CD14-positive monocyte (primary cell): ENCODE measurements at regions not wholly inside any gene's neighbourhood (a gene's known extent, or its start where the extent isn't known, plus 50 kb on each side); places are given as distances from the start of the nearest gene placed in this dataset.

ENCODE experiments used
- DNase-seq, 3 donors: peaks; one replicate each; pipeline ENCODE4 v3.0.0-alpha.2; 2011 to 2022
- H2AFZ ChIP-seq: 2 replicates; pipeline ENCODE4 v1.6.0; 2012; ENCODE audit warnings: mild to moderate bottlenecking, low read depth, low read length, inconsistent platforms; ENCODE audit not compliant: insufficient read depth, poor library complexity, severe bottlenecking
- H3K27ac ChIP-seq, 2 donors: 1 replicate in 1 of 2; 2 replicates in 1 of 2; pipeline ENCODE4 v1.5.1; 2012 to 2013; ENCODE audit warnings: low read length in 2 of 2, control low read depth in 1 of 2, inconsistent platforms in 1 of 2, low read depth in 1 of 2, mild to moderate bottlenecking in 1 of 2
- H3K27me3 ChIP-seq, 2 donors: one replicate each; pipeline versions ENCODE4 v1.6.0 to v1.6.1; 2011 to 2013; ENCODE audit warnings: low read length in 2 of 2; ENCODE audit not compliant: control insufficient read depth in 2 of 2, insufficient read depth in 2 of 2
- H3K36me3 ChIP-seq, 2 donors: replicated peaks in 1 of 2; 1 replicate in 1 of 2; 2 replicates in 1 of 2; pipeline versions ENCODE4 v1.5.1 to v1.6.1; 2012 to 2013; ENCODE audit warnings: low read length in 2 of 2, control low read depth in 1 of 2, inconsistent platforms in 1 of 2, mild to moderate bottlenecking in 1 of 2; ENCODE audit not compliant: insufficient read depth in 2 of 2, control insufficient read depth in 1 of 2
- H3K4me1 ChIP-seq, 2 donors: 1 replicate in 1 of 2; 2 replicates in 1 of 2; pipeline versions ENCODE4 v1.5.1 to v1.6.1; 2012 to 2013; ENCODE audit warnings: low read length in 2 of 2, control low read depth in 1 of 2, inconsistent platforms in 1 of 2, mild to moderate bottlenecking in 1 of 2, moderate library complexity in 1 of 2; ENCODE audit not compliant: insufficient read depth in 2 of 2, control insufficient read depth in 1 of 2
- H3K4me2 ChIP-seq: replicated peaks from 2 replicates; pipeline ENCODE3; 2012; ENCODE audit warnings: low read length, moderate library complexity, mild to moderate bottlenecking; ENCODE audit not compliant: poor library complexity, severe bottlenecking; ENCODE audit errors: extremely low read depth
- H3K4me3 ChIP-seq, 3 experiments: fragments of 200-600 bp in 1 of 3; sonication (generic) in 1 of 3; replicated peaks in 1 of 3; 1 replicate in 2 of 3; 2 replicates in 1 of 3; pipeline ENCODE4 v1.5.1; 2011 to 2013; ENCODE audit warnings: low read length in 3 of 3, mild to moderate bottlenecking in 3 of 3, control low read depth in 2 of 3, low read depth in 2 of 3, inconsistent platforms in 1 of 3, moderate library complexity in 1 of 3
- H3K79me2 ChIP-seq: 2 replicates; pipeline ENCODE4 v1.6.0; 2012; ENCODE audit warnings: mild to moderate bottlenecking, control low read depth, inconsistent platforms, low read length, moderate library complexity; ENCODE audit not compliant: insufficient read depth
- H3K9ac ChIP-seq: 2 replicates; pipeline ENCODE4 v1.6.0; 2017; ENCODE audit warnings: low read length, mild to moderate bottlenecking; ENCODE audit not compliant: insufficient read depth, poor library complexity, severe bottlenecking
- H3K9me3 ChIP-seq, 2 donors: replicated peaks in 1 of 2; 1 replicate in 1 of 2; 2 replicates in 1 of 2; pipeline versions ENCODE4 v1.5.1 to v1.6.1; 2012 to 2013; ENCODE audit warnings: low read length in 2 of 2, control low read depth in 1 of 2; ENCODE audit not compliant: control insufficient read depth in 1 of 2, insufficient read depth in 1 of 2
- H4K20me1 ChIP-seq: 2 replicates; pipeline ENCODE4 v1.6.0; 2012; ENCODE audit warnings: mild to moderate bottlenecking, low read length, control low read depth, moderate library complexity; ENCODE audit not compliant: insufficient read depth
- H3K27ac Mint-ChIP-seq, 7 donors: one replicate each; pipeline ENCODE4 v1.8.0; 2020; ENCODE audit warnings: mild to moderate bottlenecking in 7 of 7, mixed read lengths in 7 of 7, moderate library complexity in 6 of 7, inconsistent platforms in 2 of 7
- H3K27me3 Mint-ChIP-seq, 3 donors: one replicate each; pipeline ENCODE4 v1.8.0; 2021 to 2022; ENCODE audit warnings: low read depth in 3 of 3, mild to moderate bottlenecking in 3 of 3, mixed read lengths in 3 of 3, moderate library complexity in 3 of 3, inconsistent platforms in 1 of 3
- H3K36me3 Mint-ChIP-seq, 2 donors: one replicate each; pipeline ENCODE4 v1.8.0; 2020; ENCODE audit warnings: mixed read lengths in 2 of 2, inconsistent platforms in 1 of 2, mild to moderate bottlenecking in 1 of 2
- H3K4me1 Mint-ChIP-seq: one replicate; pipeline ENCODE4 v1.8.0; 2020; ENCODE audit warnings: mild to moderate bottlenecking, mixed read lengths
- H3K4me3 Mint-ChIP-seq, 2 donors: one replicate each; pipeline ENCODE4 v1.8.0; 2020; ENCODE audit warnings: mild to moderate bottlenecking in 2 of 2, mixed read lengths in 2 of 2, moderate library complexity in 1 of 2
- H3K9me3 Mint-ChIP-seq, 7 donors: one replicate each; pipeline ENCODE4 v1.8.0; 2020 to 2022; ENCODE audit warnings: mixed read lengths in 7 of 7, mild to moderate bottlenecking in 6 of 7, moderate library complexity in 6 of 7, inconsistent platforms in 2 of 7
- WGBS: methylation state at CpG from one replicate; pipeline ENCODE4 v1.1.5; 2013; ENCODE audit warnings: missing lambda C conversion rate; ENCODE audit not compliant: insufficient coverage; 5-methylcytosine and 5-hydroxymethylcytosine counted together
- intact Hi-C, 2 donors: fragments of 100-400 bp; cut with micrococcal nuclease; formaldehyde crosslinking; loops; one replicate each; pipeline versions ENCODE4 v1.15.0 to v1.15.1; 2023
- TF ChIP-seq, protein P1 (sequence below): fragments of 200-600 bp; IDR thresholded peaks from one replicate; pipeline ENCODE4 v1.8.0; 2022; ENCODE audit warnings: antibody characterized with exemption, mild to moderate bottlenecking

DNA sequence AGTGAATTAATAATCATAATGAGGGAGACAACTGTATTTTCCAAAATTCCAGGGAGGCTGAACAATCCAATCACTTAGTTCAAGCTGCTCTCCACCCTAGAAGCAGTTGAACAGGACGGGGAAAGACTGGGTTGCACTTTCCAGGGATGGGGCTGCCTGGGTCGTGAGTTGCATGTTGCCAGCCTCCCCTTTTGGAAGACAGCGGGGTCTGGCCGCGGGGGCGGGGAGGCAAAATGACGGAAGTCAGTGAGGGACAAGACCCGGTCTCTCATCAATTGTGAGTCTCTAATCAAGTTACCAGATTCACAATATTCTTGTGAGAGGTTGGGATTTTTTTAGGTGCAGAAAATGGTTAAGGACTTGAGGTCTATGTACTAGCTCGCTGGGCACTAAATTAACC lies 484.1 kb downstream of the ZSWIM6 start:
- no peak overlapping the region for H2AFZ ChIP-seq

DNA sequence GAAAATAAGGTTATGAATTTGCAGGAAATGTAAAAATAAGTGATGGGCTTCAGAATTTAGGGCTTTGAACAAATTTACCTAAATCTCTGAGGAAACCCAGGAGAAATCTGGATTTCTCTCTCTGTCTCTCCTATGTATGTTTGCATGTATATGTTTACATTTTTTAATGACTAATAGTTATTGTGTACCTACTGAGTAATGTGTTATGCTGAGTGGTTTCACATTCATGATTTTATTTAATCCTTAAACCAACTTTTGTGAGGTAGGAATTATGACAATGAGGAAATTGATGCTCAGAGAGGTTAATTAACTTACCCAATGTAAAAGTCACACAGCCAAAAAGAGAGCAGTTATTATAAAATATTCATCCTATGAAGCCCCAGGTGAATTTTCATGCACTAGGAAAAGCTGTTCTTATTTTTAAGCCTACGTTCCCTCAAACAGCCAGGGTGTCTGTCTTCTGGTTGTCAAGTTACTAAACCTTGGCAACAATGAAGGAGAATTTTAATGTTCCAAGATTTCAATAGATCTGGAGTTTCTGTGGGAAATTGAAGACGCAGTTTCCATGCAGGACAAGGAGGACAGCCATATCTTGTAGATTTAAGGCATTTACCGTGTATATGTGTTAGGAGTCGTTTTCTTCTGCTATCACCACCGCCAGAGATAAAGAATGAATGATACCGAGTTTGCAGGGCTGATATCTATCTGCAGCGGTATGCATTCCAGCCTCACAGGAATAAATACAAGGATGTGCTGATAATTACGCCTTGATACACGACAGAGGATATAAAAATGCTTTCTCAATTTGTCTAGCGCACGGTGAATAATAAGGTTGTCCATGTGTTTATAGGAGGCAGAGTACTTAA lies 484.8 kb downstream of the ZSWIM6 start:
- no peaks in the 10 kb centered on the region for H3K4me1 Mint-ChIP-seq
- H4K20me1 ChIP-seq = no peaks in the 10 kb centered on the region
- WGBS = 92% methylated on average over 10 of the region's 11 CpGs
- TF ChIP-seq, protein P1, sequence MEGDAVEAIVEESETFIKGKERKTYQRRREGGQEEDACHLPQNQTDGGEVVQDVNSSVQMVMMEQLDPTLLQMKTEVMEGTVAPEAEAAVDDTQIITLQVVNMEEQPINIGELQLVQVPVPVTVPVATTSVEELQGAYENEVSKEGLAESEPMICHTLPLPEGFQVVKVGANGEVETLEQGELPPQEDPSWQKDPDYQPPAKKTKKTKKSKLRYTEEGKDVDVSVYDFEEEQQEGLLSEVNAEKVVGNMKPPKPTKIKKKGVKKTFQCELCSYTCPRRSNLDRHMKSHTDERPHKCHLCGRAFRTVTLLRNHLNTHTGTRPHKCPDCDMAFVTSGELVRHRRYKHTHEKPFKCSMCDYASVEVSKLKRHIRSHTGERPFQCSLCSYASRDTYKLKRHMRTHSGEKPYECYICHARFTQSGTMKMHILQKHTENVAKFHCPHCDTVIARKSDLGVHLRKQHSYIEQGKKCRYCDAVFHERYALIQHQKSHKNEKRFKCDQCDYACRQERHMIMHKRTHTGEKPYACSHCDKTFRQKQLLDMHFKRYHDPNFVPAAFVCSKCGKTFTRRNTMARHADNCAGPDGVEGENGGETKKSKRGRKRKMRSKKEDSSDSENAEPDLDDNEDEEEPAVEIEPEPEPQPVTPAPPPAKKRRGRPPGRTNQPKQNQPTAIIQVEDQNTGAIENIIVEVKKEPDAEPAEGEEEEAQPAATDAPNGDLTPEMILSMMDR = no peak
- H3K4me3 ChIP-seq = no peak overlapping the region
- no peaks in the 10 kb centered on the region for H3K4me1 ChIP-seq
- H3K4me2 ChIP-seq = no peak overlapping the region
- intact Hi-C loops = no loop called here
- H3K36me3 Mint-ChIP-seq = no peaks in the 10 kb centered on the region
- H3K27me3 ChIP-seq = no peaks in the 10 kb centered on the region
- peaks cover 0 to 1% (median 0%) of the 10 kb centered on the region in 7 donors for H3K9me3 Mint-ChIP-seq
- H3K9ac ChIP-seq = no peak overlapping the region
- H3K27me3 Mint-ChIP-seq = peaks cover 4 to 15% (median 6%) of the 10 kb centered on the region in 3 donors
- H3K9me3 ChIP-seq = no peaks in the 10 kb centered on the region
- H3K27ac Mint-ChIP-seq = no peak overlapping the region
- no peak overlapping the region for H2AFZ ChIP-seq
- H3K27ac ChIP-seq = no peak overlapping the region
- no peaks in the 10 kb centered on the region for H3K36me3 ChIP-seq
- no peak overlapping the region for H3K4me3 Mint-ChIP-seq
- H3K79me2 ChIP-seq = no peaks in the 10 kb centered on the region
- DNase-seq = no peak

More for the DNA sequence above, 484.1 kb downstream of the ZSWIM6 start:
- Histone ChIP-seq H3K4me3 (no peak overlapping the region), H3K27me3 (no peaks in the 10 kb centered on the region), H3K27ac (no peak overlapping the region), H3K9me3 (no peaks in the 10 kb centered on the region), H3K9ac (no peak overlapping the region), H3K4me2 (no peak overlapping the region), H3K4me1 (no peaks in the 10 kb centered on the region), H3K36me3 (no peaks in the 10 kb centered on the region), H3K79me2 (no peaks in the 10 kb centered on the region), H4K20me1 (no peaks in the 10 kb centered on the region)
- Mint-ChIP-seq H3K36me3 (no peaks in the 10 kb centered on the region), H3K27me3 (peaks cover 6 to 16% (median 6%) of the 10 kb centered on the region in 3 donors), H3K9me3 (peaks cover 0 to 1% (median 0%) of the 10 kb centered on the region in 7 donors), H3K27ac (no peak overlapping the region), H3K4me1 (no peaks in the 10 kb centered on the region), H3K4me3 (no peak overlapping the region)
- DNase-seq = no peak
- 84% methylated on average over 3 of the region's 9 CpGs for WGBS
- intact Hi-C loops = no loop called here
- TF ChIP-seq, protein P1 = no peak
